ENCODE measurements at regions not wholly inside any gene's neighbourhood (a gene's known extent, or its start where the extent isn't known, plus 50 kb on each side); places are given as distances from the start of the nearest gene placed in this dataset.
"Not testable (repeated sequence)": the region's sequence is repeated elsewhere in the genome, so short reads cannot be mapped to it uniquely, and the experiment has no call there.

DNA sequence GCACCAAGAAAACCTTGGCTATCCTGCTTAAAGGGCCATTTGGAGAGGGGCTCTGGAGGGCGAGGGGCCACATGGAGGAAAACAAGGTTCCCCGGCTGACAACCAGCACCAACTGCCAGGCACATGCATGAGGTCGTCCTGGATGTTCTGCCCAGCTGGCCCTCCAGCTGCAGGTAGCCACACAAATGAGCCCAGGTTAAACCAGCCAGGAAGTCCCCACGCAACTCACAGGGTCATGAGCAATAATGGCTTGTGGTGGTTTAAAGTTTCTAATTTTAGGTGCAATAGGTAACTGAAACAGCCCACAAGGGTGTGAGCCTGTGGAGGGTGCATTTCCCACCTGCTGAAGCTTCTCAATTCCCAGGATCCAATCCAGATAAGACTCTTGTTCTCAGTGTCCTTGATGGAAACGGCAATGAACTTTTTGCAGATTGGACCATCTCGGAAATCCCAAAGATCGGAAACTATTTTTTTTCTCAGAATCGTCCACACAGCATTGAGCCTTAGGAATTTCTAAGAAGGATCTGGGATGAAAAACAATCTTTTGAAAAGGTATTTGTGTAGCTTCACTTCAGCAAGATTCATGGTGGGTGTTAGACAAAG lies 123.2 kb downstream of the UNC93B1 start:
- H3K27me3 ChIP-seq (replicated peaks in 1 of 4; ENCODE audit: control extremely low read depth in 1 of 4, control insufficient read depth in 3 of 4, insufficient read depth in 4 of 4, low read length in 3 of 4); H3K4me3 Mint-ChIP-seq; H2AFZ ChIP-seq (ENCODE audit: insufficient read depth, low read depth, low read length, poor library complexity, severe bottlenecking); H3K4me3 ChIP-seq (ENCODE audit: control extremely low read depth in 1 of 5, extremely low read depth in 1 of 5, insufficient read depth in 1 of 5, low read depth in 2 of 5, low read length in 4 of 5); intact Hi-C loops (cut with micrococcal nuclease); H3K27ac ChIP-seq (ENCODE audit: low read length in 2 of 2); H3K27ac Mint-ChIP-seq; POLR2A ChIA-PET; CTCF ChIA-PET; H3K4me2 ChIP-seq (replicated peaks; ENCODE audit: low read depth, low read length, poor library complexity, severe bottlenecking); H3K9me3 ChIP-seq (ENCODE audit: control extremely low read depth in 1 of 3, control insufficient read depth in 2 of 3, insufficient read depth in 1 of 3, low read length in 2 of 3); H4K20me1 ChIP-seq (ENCODE audit: control insufficient read depth, insufficient read depth, low read length, poor library complexity, severe bottlenecking); ATAC-seq (ENCODE audit: low read depth); H3K79me2 ChIP-seq (ENCODE audit: control insufficient read depth, insufficient read depth, low read length); H3K9ac ChIP-seq (ENCODE audit: low read length); H3K4me1 Mint-ChIP-seq; H3K4me1 ChIP-seq (ENCODE audit: control insufficient read depth in 2 of 2, insufficient read depth in 2 of 2, low read length in 2 of 2); DNase-seq; H3K36me3 ChIP-seq (replicated peaks in 1 of 2; ENCODE audit: control extremely low read depth in 1 of 2, control insufficient read depth in 1 of 2, extremely low read depth in 1 of 2, insufficient read depth in 2 of 2, low read length in 1 of 2); H3K9me3 Mint-ChIP-seq (ENCODE audit: insufficient read depth): not testable (repeated sequence)
- peaks cover 28% of the 10 kb centered on the region for H3K27me3 Mint-ChIP-seq
- WGBS (ENCODE audit: insufficient coverage): 94% methylated on average over 7 of the region's 8 CpGs

DNA sequence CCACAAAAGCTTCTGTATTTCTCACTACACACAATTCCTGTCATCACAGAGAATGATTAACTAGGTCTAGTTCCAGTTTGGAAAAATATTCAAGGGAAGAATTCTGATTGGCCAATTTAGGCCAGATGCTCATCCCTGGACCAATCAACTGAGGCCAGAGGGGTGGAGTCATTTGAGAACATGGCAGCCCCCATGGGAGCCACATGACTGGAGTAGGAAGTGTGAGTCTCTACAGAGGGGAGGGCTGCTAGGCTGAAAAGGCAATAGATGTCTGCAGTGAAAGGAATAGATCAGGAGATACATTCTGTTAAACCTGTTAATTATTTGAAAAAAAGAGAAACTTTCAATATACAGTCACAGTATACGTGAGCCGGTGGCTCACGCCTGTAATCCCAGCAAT lies 125.2 kb downstream of the UNC93B1 start:
- H2AFZ ChIP-seq (ENCODE audit: insufficient read depth, low read depth, low read length, poor library complexity, severe bottlenecking); H4K20me1 ChIP-seq (ENCODE audit: control insufficient read depth, insufficient read depth, low read length, poor library complexity, severe bottlenecking); H3K4me3 ChIP-seq (ENCODE audit: control extremely low read depth in 1 of 5, extremely low read depth in 1 of 5, insufficient read depth in 1 of 5, low read depth in 2 of 5, low read length in 4 of 5); intact Hi-C loops (cut with micrococcal nuclease); H3K9me3 ChIP-seq (ENCODE audit: control extremely low read depth in 1 of 3, control insufficient read depth in 2 of 3, insufficient read depth in 1 of 3, low read length in 2 of 3); H3K27ac Mint-ChIP-seq; H3K9ac ChIP-seq (ENCODE audit: low read length); ATAC-seq (ENCODE audit: low read depth); H3K9me3 Mint-ChIP-seq (ENCODE audit: insufficient read depth); H3K4me2 ChIP-seq (replicated peaks; ENCODE audit: low read depth, low read length, poor library complexity, severe bottlenecking); CTCF ChIA-PET; H3K79me2 ChIP-seq (ENCODE audit: control insufficient read depth, insufficient read depth, low read length); H3K27me3 ChIP-seq (replicated peaks in 1 of 4; ENCODE audit: control extremely low read depth in 1 of 4, control insufficient read depth in 3 of 4, insufficient read depth in 4 of 4, low read length in 3 of 4); H3K36me3 ChIP-seq (replicated peaks in 1 of 2; ENCODE audit: control extremely low read depth in 1 of 2, control insufficient read depth in 1 of 2, extremely low read depth in 1 of 2, insufficient read depth in 2 of 2, low read length in 1 of 2); H3K4me3 Mint-ChIP-seq; DNase-seq; H3K4me1 ChIP-seq (ENCODE audit: control insufficient read depth in 2 of 2, insufficient read depth in 2 of 2, low read length in 2 of 2); H3K4me1 Mint-ChIP-seq; H3K27ac ChIP-seq (ENCODE audit: low read length in 2 of 2); POLR2A ChIA-PET: not testable (repeated sequence)
- WGBS (ENCODE audit: insufficient coverage): 100% methylated on average over 3 of the region's 3 CpGs
- H3K27me3 Mint-ChIP-seq: peaks cover 24% of the 10 kb centered on the region

DNA sequence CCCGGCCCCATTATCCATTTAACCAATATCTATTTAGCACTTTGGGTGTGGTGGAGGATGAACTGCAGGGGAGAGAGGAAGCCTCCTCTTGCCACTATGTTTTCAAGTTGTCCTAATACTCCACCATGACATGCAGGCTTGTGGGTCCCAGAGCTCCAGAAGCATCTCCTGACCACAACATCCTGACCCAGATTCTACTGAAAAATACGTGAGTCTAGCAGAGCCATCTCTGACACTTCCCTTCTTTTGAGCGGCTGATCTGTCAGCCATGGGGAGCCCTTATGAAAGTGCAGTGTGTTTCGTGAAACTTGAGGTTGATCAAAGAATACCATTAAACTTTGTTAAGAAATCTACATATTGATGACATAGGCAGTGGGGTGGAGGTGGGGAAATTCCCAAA lies 126.6 kb downstream of the UNC93B1 start:
- H3K4me2 ChIP-seq (replicated peaks; ENCODE audit: low read depth, low read length, poor library complexity, severe bottlenecking); H3K9ac ChIP-seq (ENCODE audit: low read length); H3K4me3 Mint-ChIP-seq; H3K9me3 Mint-ChIP-seq (ENCODE audit: insufficient read depth); H3K4me3 ChIP-seq (ENCODE audit: control extremely low read depth in 1 of 5, extremely low read depth in 1 of 5, insufficient read depth in 1 of 5, low read depth in 2 of 5, low read length in 4 of 5); H3K27ac Mint-ChIP-seq; POLR2A ChIA-PET; H3K79me2 ChIP-seq (ENCODE audit: control insufficient read depth, insufficient read depth, low read length); CTCF ChIA-PET; H2AFZ ChIP-seq (ENCODE audit: insufficient read depth, low read depth, low read length, poor library complexity, severe bottlenecking); intact Hi-C loops (cut with micrococcal nuclease); ATAC-seq (ENCODE audit: low read depth); H3K27me3 ChIP-seq (replicated peaks in 1 of 4; ENCODE audit: control extremely low read depth in 1 of 4, control insufficient read depth in 3 of 4, insufficient read depth in 4 of 4, low read length in 3 of 4); H3K4me1 Mint-ChIP-seq; H3K9me3 ChIP-seq (ENCODE audit: control extremely low read depth in 1 of 3, control insufficient read depth in 2 of 3, insufficient read depth in 1 of 3, low read length in 2 of 3); H3K36me3 ChIP-seq (replicated peaks in 1 of 2; ENCODE audit: control extremely low read depth in 1 of 2, control insufficient read depth in 1 of 2, extremely low read depth in 1 of 2, insufficient read depth in 2 of 2, low read length in 1 of 2); H3K4me1 ChIP-seq (ENCODE audit: control insufficient read depth in 2 of 2, insufficient read depth in 2 of 2, low read length in 2 of 2); H4K20me1 ChIP-seq (ENCODE audit: control insufficient read depth, insufficient read depth, low read length, poor library complexity, severe bottlenecking); DNase-seq; H3K27ac ChIP-seq (ENCODE audit: low read length in 2 of 2): not testable (repeated sequence)
- peaks cover 20% of the 10 kb centered on the region for H3K27me3 Mint-ChIP-seq
- WGBS (ENCODE audit: insufficient coverage): no CpG with 5 or more reads among the region's 4 CpGs

DNA sequence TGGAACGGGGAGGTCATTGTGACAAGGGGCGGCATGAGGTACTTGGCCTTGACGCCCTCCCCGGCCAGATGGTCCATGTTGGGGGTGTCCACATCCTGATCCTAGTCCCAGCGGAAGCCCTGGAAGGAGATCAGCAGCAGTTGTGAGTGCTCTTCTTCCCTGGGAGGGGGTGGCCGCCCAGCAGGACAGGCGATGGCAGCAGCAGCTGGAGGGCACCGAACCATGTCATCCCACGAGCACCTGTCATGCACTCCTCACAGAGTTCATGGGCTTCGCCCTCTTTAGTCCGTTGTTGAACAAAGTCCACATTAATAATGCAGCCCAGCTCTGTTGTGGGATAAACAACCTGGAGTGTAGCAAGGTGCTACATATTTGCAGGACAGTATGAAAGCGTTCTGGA lies 130.7 kb downstream of the UNC93B1 start:
- DNase-seq; H3K9me3 ChIP-seq (ENCODE audit: control extremely low read depth in 1 of 3, control insufficient read depth in 2 of 3, insufficient read depth in 1 of 3, low read length in 2 of 3); H3K27ac ChIP-seq (ENCODE audit: low read length in 2 of 2); H3K4me3 ChIP-seq (ENCODE audit: control extremely low read depth in 1 of 5, extremely low read depth in 1 of 5, insufficient read depth in 1 of 5, low read depth in 2 of 5, low read length in 4 of 5); ATAC-seq (ENCODE audit: low read depth); H3K9me3 Mint-ChIP-seq (ENCODE audit: insufficient read depth); POLR2A ChIA-PET; H3K4me3 Mint-ChIP-seq; H3K4me2 ChIP-seq (replicated peaks; ENCODE audit: low read depth, low read length, poor library complexity, severe bottlenecking); H3K27ac Mint-ChIP-seq; H3K9ac ChIP-seq (ENCODE audit: low read length); H3K4me1 ChIP-seq (ENCODE audit: control insufficient read depth in 2 of 2, insufficient read depth in 2 of 2, low read length in 2 of 2); H3K79me2 ChIP-seq (ENCODE audit: control insufficient read depth, insufficient read depth, low read length); H3K27me3 ChIP-seq (replicated peaks in 1 of 4; ENCODE audit: control extremely low read depth in 1 of 4, control insufficient read depth in 3 of 4, insufficient read depth in 4 of 4, low read length in 3 of 4); H4K20me1 ChIP-seq (ENCODE audit: control insufficient read depth, insufficient read depth, low read length, poor library complexity, severe bottlenecking); H2AFZ ChIP-seq (ENCODE audit: insufficient read depth, low read depth, low read length, poor library complexity, severe bottlenecking); CTCF ChIA-PET; intact Hi-C loops (cut with micrococcal nuclease); H3K4me1 Mint-ChIP-seq; H3K36me3 ChIP-seq (replicated peaks in 1 of 2; ENCODE audit: control extremely low read depth in 1 of 2, control insufficient read depth in 1 of 2, extremely low read depth in 1 of 2, insufficient read depth in 2 of 2, low read length in 1 of 2): not testable (repeated sequence)
- H3K27me3 Mint-ChIP-seq: peaks cover 29% of the 10 kb centered on the region
- 95% methylated on average over 9 of the region's 12 CpGs for WGBS (ENCODE audit: insufficient coverage)
